Skeletal muscle tissue (tissue), 3 donors: ENCODE measurements at regions not wholly inside any gene's neighbourhood (a gene's known extent, or its start where the extent isn't known, plus 50 kb on each side); places are given as distances from the start of the nearest gene placed in this dataset.

Experiments
- H3K27ac ChIP-seq: one replicate; pipeline ENCODE4 v1.7.0; 2013; ENCODE audit warnings: mild to moderate bottlenecking, low read depth, low read length, inconsistent platforms
- H3K27me3 ChIP-seq, 3 donors: one replicate each; pipeline ENCODE4 v1.7.0; 2013; ENCODE audit warnings: low read length in 3 of 3; ENCODE audit not compliant: control insufficient read depth in 3 of 3, insufficient read depth in 3 of 3
- H3K36me3 ChIP-seq, 3 donors: one replicate each; pipeline ENCODE4 v1.7.0; 2013; ENCODE audit warnings: low read length in 3 of 3; ENCODE audit not compliant: control insufficient read depth in 3 of 3, insufficient read depth in 3 of 3
- H3K4me1 ChIP-seq, 3 donors: one replicate each; pipeline ENCODE4 v1.7.0; 2013; ENCODE audit warnings: low read length in 3 of 3, mild to moderate bottlenecking in 3 of 3; ENCODE audit not compliant: control insufficient read depth in 3 of 3, insufficient read depth in 3 of 3
- H3K4me3 ChIP-seq, 3 donors: one replicate each; pipeline ENCODE4 v1.7.0; 2013; ENCODE audit warnings: low read length in 3 of 3
- H3K9ac ChIP-seq, 3 donors: one replicate each; pipeline ENCODE4 v1.7.0; 2013; ENCODE audit warnings: low read length in 3 of 3, mild to moderate bottlenecking in 3 of 3, moderate library complexity in 2 of 3, low read depth in 1 of 3
- H3K9me3 ChIP-seq, 3 donors: one replicate each; pipeline ENCODE4 v1.7.0; 2013; ENCODE audit warnings: low read length in 3 of 3; ENCODE audit not compliant: control insufficient read depth in 3 of 3
- donor health status: Osteomylitis.

- Histone ChIP-seq H3K36me3 (no peaks in the 10 kb centered on the region), H3K9ac (no peak overlapping the region), H3K4me3 (no peak overlapping the region), H3K27me3 (no peaks in the 10 kb centered on the region), H3K4me1 (no peaks in the 10 kb centered on the region), H3K27ac (no peak overlapping the region), H3K9me3 (no peaks in the 10 kb centered on the region)
Measured at GRCh38 chr10:10156917-10157600, 860.6 kb upstream of the CELF2 start.

- Histone ChIP-seq H3K36me3 (no peaks in the 10 kb centered on the region), H3K9ac (no peak overlapping the region), H3K27ac (no peak overlapping the region), H3K4me3 (no peak overlapping the region), H3K4me1 (no peaks in the 10 kb centered on the region), H3K9me3 (no peaks in the 10 kb centered on the region), H3K27me3 (no peaks in the 10 kb centered on the region)
Measured at GRCh38 chr10:10160821-10161312, 856.8 kb upstream of the CELF2 start.

- no peaks in the 10 kb centered on the region for H3K27me3 ChIP-seq
- H3K9me3 ChIP-seq = no peaks in the 10 kb centered on the region
- no peak overlapping the region for H3K9ac ChIP-seq
- H3K4me3 ChIP-seq = no peak overlapping the region
- H3K27ac ChIP-seq = no peak overlapping the region
- no peaks in the 10 kb centered on the region for H3K36me3 ChIP-seq
- no peaks in the 10 kb centered on the region for H3K4me1 ChIP-seq
Measured at GRCh38 chr10:10164848-10165247, 852.8 kb upstream of the CELF2 start.

- Histone ChIP-seq H3K9ac (no peak overlapping the region), H3K36me3 (no peaks in the 10 kb centered on the region), H3K4me1 (no peaks in the 10 kb centered on the region), H3K9me3 (no peaks in the 10 kb centered on the region), H3K4me3 (no peak overlapping the region), H3K27me3 (no peaks in the 10 kb centered on the region), H3K27ac (no peak overlapping the region)
Measured at GRCh38 chr10:10165415-10165814, 852.3 kb upstream of the CELF2 start.

GRCh38 chr10:10178476-10178875 lies 839.2 kb upstream of the CELF2 start:
- H3K9ac ChIP-seq = no peak overlapping the region
- no peak overlapping the region for H3K4me3 ChIP-seq
- no peaks in the 10 kb centered on the region for H3K4me1 ChIP-seq
- no peak overlapping the region for H3K27ac ChIP-seq
- H3K27me3 ChIP-seq = no peaks in the 10 kb centered on the region
- no peaks in the 10 kb centered on the region for H3K36me3 ChIP-seq
- no peaks in the 10 kb centered on the region for H3K9me3 ChIP-seq

GRCh38 chr10:10193848-10194247 lies 823.8 kb upstream of the CELF2 start:
- Histone ChIP-seq H3K4me1 (no peaks in the 10 kb centered on the region), H3K27ac (no peak overlapping the region), H3K9me3 (no peaks in the 10 kb centered on the region), H3K27me3 (no peaks in the 10 kb centered on the region), H3K4me3 (no peak overlapping the region), H3K9ac (no peak overlapping the region), H3K36me3 (no peaks in the 10 kb centered on the region)

- H3K27ac ChIP-seq = no peak overlapping the region
- no peak overlapping the region for H3K9ac ChIP-seq
- H3K36me3 ChIP-seq = no peaks in the 10 kb centered on the region
- no peaks in the 10 kb centered on the region for H3K27me3 ChIP-seq
- H3K4me3 ChIP-seq = no peak overlapping the region
- H3K9me3 ChIP-seq = no peaks in the 10 kb centered on the region
- no peaks in the 10 kb centered on the region for H3K4me1 ChIP-seq
Measured at GRCh38 chr10:10196701-10197100, 821.0 kb upstream of the CELF2 start.

- no peak overlapping the region for H3K27ac ChIP-seq
- no peaks in the 10 kb centered on the region for H3K27me3 ChIP-seq
- no peaks in the 10 kb centered on the region for H3K4me1 ChIP-seq
- H3K9ac ChIP-seq = no peak overlapping the region
- H3K4me3 ChIP-seq = no peak overlapping the region
- no peaks in the 10 kb centered on the region for H3K36me3 ChIP-seq
- no peaks in the 10 kb centered on the region for H3K9me3 ChIP-seq
Measured at GRCh38 chr10:10197423-10197822, 820.2 kb upstream of the CELF2 start.

- Histone ChIP-seq H3K36me3 (no peaks in the 10 kb centered on the region), H3K9ac (no peak overlapping the region), H3K27me3 (no peaks in the 10 kb centered on the region), H3K4me1 (no peaks in the 10 kb centered on the region), H3K4me3 (no peak overlapping the region), H3K27ac (no peak overlapping the region), H3K9me3 (no peaks in the 10 kb centered on the region)
Measured at GRCh38 chr10:10198363-10198762, 819.3 kb upstream of the CELF2 start.

- Histone ChIP-seq H3K9me3 (peaks cover 0 to 2% (median 0%) of the 10 kb centered on the region in 3 donors), H3K4me3 (no peak overlapping the region), H3K36me3 (no peaks in the 10 kb centered on the region), H3K9ac (no peak overlapping the region), H3K4me1 (no peaks in the 10 kb centered on the region), H3K27me3 (no peaks in the 10 kb centered on the region), H3K27ac (no peak overlapping the region)
Measured at GRCh38 chr10:10204415-10204814, 813.3 kb upstream of the CELF2 start.
